Activated CD4-positive, alpha-beta T cell treated with anti-CD3 and anti-CD28 coated beads, Interleukin-2, amount 50 U/mL, for 16 hours (primary cell): ENCODE measurements at regions not wholly inside any gene's neighbourhood (a gene's known extent, or its start where the extent isn't known, plus 50 kb on each side); places are given as distances from the start of the nearest gene placed in this dataset.
"Not testable (repeated sequence)": the region's sequence is repeated elsewhere in the genome, so short reads cannot be mapped to it uniquely, and the experiment has no call there.

Experiments used
- DNase-seq: peaks from one replicate; pipeline ENCODE4 v3.0.0-alpha.2; 2020

- no peak for DNase-seq
These were observed 288.9 kb upstream of the ZNF337 start for GRCh38 chr20:25985597-25985996.

GRCh38 chr20:25984933-25985332 lies 288.3 kb upstream of the ZNF337 start:
- peak; percentile 32 for DNase-seq

- peak; percentile 12 for DNase-seq
These were observed 286.0 kb upstream of the ZNF337 start for GRCh38 chr20:25982701-25983100.

GRCh38 chr20:25978450-25979190 lies 282.0 kb upstream of the ZNF337 start:
- not testable (repeated sequence) for DNase-seq

GRCh38 chr20:25975816-25976215 lies 279.2 kb upstream of the ZNF337 start:
- DNase-seq, result not testable (repeated sequence)

- not testable (repeated sequence) for DNase-seq
These were observed 268.6 kb upstream of the ZNF337 start for GRCh38 chr20:25965203-25965602.

- DNase-seq, result not testable (repeated sequence)
These were observed 257.2 kb upstream of the ZNF337 start for GRCh38 chr20:25953876-25954275.

- not testable (repeated sequence) for DNase-seq
These were observed 238.6 kb upstream of the ZNF337 start for GRCh38 chr20:25935230-25935629.

- not testable (repeated sequence) for DNase-seq
These were observed 236.2 kb upstream of the ZNF337 start for GRCh38 chr20:25932806-25933205.

- not testable (repeated sequence) for DNase-seq
These were observed 235.5 kb upstream of the ZNF337 start for GRCh38 chr20:25932170-25932569.

GRCh38 chr20:25902321-25902720 lies 205.7 kb upstream of the ZNF337 start:
- DNase-seq, result not testable (repeated sequence)

GRCh38 chr20:25898663-25899062 lies 202.0 kb upstream of the ZNF337 start:
- DNase-seq, result not testable (repeated sequence)

- DNase-seq, result not testable (repeated sequence)
These were observed 182.4 kb upstream of the ZNF337 start for GRCh38 chr20:25879096-25879495.

GRCh38 chr20:25868650-25868979 lies 172.0 kb upstream of the ZNF337 start:
- DNase-seq, result not testable (repeated sequence)

GRCh38 chr20:25867776-25868649 lies 171.4 kb upstream of the ZNF337 start:
- DNase-seq, result peak; percentile 67

GRCh38 chr20:25867015-25867775 lies 170.5 kb upstream of the ZNF337 start:
- not testable (repeated sequence) for DNase-seq

GRCh38 chr20:25865715-25866656 lies 169.3 kb upstream of the ZNF337 start:
- DNase-seq, result peak; percentile 80

- DNase-seq, result not testable (repeated sequence)
These were observed 168.5 kb upstream of the ZNF337 start for GRCh38 chr20:25864963-25865714.

- DNase-seq, result no peak
These were observed 167.8 kb upstream of the ZNF337 start for GRCh38 chr20:25864326-25864962.

GRCh38 chr20:25863536-25864325 lies 167.1 kb upstream of the ZNF337 start:
- no peak for DNase-seq
